ENCODE measurements at regions not wholly inside any gene's neighbourhood (a gene's known extent, or its start where the extent isn't known, plus 50 kb on each side); places are given as distances from the start of the nearest gene placed in this dataset.

DNA sequence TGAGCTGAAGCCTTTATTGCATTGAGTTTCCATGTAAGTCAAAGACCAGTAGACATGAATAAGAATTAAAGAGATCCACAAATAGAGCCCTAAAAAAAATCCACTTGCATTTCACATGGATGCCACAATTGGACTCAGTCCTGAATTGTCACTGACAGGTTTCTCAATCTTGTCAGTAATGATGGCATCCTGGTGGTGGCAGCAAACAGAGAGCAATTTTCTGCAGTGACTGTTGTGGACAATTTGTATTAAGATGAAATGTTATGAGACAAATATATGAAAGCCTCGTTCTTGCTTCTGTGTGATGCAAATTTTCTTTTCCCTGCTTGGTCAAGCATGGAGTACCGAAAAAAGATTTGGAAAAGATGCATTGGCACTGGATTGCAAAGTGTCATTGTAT, 278.9 kb downstream of the SAMD5 start:
- TF ChIP-seq POLR2AphosphoS5 (IDR thresholded peaks at IDR 0.05; ENCODE audit: low read depth, low read length) (no peak), POLR2A (IDR thresholded peaks at IDR 0.05; ENCODE audit: low read depth, low read length) (no peak), TAF1 (IDR thresholded peaks at IDR 0.05; ENCODE audit: borderline replicate concordance, low read depth, low read length) (no peak)
